Astrocyte of the hippocampus (primary cell): ENCODE measurements at regions not wholly inside any gene's neighbourhood (a gene's known extent, or its start where the extent isn't known, plus 50 kb on each side); places are given as distances from the start of the nearest gene placed in this dataset.

Source experiments
- DNase-seq: peaks from one replicate; pipeline ENCODE4 v3.0.0; 2011; ENCODE audit warnings: low read depth, low spot score

DNA sequence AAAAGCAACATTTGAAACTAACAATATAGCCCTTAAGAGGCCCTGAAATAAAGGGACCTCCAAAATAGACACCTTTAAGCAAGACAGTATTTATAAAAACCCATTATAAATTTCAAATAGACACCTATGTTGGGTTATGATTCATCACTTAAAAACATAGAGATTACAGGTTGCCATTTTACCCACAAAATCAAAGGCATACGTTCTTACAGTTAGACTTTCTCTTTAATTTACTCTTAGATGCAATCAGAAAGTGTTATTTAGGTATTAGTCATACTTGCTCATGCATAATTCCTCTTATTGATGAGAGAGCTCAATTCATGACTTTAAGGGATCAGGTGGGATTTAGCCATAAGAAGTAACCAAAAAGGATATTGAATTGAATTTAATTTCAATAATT is 51.5 kb upstream of the TMEM200A start:
- DNase-seq = no peak

DNA sequence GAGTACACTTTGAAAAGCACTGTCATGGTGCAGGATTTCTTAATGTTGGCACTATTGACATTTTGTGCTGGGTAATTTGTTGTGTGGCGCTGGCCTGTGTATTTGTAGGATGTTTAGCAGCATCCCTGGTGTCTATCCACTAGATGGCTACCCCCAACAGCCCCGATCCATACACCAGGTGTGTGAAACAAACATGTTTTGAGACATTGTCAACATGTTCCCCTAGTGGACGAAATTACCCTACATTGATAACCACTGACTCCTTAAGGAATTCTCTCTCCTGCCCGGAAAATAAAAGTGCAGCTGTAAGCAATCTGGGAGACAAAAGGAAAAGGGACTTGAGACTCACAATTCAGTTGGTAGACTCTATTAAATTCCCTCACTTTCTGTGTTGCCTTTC is 52.6 kb upstream of the TMEM200A start:
- no peak for DNase-seq

DNA sequence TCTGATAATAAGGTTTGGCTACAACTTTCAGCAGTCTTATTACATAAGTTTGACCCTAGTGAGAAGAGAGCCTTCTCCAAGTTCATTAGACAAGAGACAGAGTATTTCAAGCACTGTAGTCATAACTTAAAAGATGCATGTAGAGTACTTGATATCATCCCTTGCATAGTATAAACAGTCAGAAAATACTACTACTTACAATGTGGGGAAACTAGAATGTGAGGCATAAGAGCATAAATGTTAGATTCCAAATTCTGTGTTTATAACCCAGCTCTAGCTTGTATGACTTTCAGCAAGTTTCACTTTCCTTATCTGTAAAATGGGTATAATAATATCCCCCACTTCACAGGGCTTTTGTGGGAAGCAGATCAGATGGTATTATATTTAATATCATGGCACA is 56.8 kb upstream of the TMEM200A start:
- no peak for DNase-seq

DNA sequence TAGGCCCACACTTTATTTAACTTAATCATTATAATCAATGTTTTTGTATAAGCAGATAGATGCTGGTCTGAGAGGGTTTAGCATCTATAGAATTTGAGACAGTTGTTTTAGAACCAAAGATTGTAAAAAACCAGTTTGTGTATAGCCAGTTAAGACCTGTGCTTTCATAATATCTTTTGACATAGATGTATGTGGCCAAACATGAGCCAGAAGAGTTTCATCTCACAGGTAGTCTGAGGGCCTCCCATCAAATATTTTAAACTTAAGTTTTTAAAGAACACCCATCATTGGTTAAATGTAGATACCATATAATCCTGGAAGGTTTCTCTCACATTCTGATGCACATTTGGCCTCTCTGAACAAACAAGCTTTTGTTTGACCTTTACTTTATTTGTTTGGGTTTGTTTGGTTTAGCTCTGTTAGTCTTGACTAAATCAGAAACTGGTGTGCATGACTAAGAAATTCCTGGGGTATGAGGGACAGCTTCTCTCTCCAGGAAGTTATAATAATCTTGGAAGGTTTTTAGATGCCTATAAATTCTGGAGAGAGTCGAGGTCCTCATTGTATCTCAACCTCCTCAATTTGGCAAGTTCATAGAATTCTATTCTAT is 58.0 kb upstream of the TMEM200A start:
- DNase-seq = peak; percentile 31

DNA sequence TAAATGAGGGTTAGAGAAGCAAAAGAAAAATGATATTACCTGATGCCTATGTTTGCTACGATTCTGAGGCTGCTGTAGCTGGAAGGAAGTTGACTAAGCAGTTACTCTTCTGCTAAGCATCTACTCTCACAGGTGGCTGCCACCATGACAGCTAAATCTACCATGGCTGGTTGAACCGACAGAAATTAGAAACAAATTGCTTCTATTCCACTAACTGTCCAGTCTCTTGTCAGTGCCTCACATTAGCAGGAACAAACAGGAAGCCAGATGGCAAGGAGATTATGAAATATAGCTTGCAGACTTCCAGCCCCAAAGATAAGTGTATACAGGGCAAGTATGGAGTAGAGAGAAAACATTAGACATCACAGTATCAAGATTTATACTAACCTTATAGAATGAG is 59.4 kb upstream of the TMEM200A start:
- no peak for DNase-seq

DNA sequence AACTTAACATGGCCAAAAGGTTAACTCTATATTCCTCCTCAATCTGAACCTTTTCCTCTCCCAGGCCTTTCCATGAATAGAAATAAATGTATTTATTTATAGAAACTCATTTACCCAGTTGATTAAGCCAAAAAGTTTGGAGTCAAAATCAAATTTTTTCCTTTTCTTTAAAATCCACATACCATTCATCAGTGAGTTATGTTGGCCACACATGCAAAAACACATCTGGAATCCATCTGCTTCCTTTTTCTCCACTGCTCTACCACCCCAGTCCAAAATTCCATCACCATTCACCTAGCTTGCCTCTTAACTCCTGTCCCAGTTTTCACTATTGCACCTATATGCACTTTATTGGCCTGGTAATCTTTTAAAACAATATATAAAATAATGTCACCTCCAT is 62.4 kb upstream of the TMEM200A start:
- DNase-seq = no peak

DNA sequence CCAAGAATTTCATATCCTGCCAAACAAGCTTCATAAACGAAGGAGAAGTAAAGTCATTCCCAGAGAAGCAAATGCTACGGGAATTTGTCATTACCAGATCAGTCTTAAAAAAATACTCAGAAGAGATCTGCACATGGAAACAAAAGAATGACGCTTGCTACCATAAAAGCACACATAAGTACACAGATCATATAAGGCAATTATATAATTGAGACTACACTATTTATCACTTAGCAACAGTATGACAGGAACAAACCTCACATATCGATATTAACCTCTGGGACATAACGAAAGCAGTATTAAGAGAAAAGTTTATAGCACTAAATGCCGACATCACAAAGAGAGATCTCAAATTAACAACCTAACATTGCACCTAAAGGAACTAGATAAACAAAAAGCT is 67.6 kb upstream of the TMEM200A start:
- DNase-seq = no peak

DNA sequence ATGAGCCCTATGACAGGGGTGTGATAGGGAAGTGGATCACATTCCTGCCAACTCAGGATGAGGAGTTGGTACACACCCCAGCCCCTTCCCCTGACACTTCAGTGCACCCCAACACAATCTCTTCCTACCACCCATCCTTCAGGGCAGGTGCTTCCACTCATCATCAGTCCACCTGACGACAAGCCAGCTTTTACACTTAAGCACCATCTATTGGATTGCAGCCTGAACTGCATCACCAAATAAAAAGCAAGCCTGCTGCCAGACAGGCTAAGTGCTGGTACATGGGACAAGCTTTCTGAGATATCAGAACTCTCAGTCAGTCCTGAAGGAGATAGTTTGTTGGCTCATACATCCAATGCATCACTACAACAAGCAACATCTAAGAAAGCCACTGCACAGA is 69.0 kb upstream of the TMEM200A start:
- no peak for DNase-seq

DNA sequence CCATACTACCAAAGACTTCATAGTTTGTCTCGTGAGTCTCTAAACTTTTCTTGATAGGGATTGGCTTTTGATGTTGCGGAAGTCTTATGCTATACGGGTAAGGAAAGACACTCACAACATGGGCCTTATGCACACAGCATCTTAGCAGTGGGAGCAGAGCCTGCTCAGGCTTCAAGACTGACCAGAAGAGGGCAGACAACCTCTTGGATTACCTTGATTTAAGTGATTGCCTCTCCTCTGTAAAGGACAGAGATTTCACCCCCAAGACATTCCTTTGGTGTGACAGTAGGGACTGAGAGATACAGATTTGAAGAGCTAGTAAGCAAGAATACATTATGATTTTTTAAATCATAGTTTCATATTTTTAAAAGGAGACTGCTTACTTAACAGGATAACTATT is 71.0 kb upstream of the SAMD3 start:
- peak; percentile 59 for DNase-seq

DNA sequence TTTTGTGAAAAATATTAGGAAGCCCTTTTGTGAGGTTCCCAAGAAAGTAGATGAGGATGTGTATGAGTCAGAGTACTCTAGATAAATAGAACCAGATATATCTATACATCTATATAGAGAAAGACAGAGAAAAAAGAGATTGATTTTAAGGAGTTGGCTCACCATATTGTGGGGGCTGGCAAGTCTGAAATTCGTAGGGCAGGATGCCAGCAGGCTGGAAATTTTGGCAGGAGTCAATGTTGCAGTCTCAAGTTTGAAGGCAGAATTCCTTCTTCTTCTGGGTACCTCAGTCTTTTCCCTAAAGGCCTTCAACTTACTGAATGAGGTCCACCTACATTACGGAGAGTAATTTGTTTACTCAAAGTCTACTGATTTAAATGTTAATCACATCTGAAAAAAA is 65.3 kb upstream of the SAMD3 start:
- DNase-seq = peak; percentile 7

DNA sequence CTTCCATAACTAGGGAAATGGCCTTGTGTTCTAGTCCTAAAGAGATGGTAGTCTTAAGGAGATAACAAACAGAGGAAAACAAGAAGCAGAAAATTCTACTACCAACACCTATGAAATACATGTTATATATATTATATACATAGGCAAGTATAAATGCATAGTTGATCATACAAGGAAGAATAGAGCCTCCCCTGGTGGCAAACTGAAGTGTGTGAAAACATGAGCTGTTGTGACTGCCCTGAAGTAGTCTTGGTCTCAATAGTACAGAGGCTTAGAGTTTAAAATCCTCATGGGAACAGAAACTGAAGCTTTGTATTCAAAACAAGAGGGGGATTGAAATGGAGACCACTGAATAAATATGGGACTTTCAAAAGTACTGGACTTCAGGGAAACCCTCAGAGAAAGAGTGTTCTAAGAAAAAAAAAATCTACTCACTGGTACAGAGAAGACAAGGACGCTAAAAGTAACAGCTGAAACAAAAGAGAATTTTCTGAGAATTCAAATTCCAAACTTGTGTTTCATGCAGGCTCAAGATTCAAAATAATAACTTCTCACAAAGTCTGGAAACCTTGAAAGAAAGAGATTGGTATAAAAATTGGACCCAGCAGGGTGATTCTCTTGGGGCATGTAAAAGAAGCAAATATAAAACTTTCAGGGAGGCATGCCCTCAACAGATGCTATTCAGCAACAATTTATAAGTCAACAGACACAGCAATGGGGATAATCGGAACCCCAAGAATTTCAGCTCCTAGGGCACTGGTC is 59.7 kb upstream of the SAMD3 start:
- DNase-seq = peak; percentile 12

DNA sequence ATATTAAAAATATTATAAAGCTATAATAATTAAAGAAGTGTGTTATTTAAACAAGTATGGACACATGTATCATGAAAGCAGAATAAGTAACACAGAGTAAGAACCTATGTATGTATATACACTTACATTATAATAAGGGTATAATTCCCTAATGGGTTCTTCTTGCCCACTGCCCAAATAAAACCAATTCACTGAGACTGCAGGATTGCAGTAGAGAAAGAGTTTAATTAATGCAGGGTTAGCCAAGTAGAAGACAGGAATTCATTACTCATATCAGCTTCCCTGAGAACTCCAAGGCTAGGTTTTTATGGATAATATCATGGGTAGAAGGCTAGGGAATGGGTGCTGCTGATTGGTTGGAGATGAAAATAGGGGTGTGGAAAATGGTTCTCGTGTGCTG is 53.8 kb upstream of the SAMD3 start:
- DNase-seq = no peak

DNA sequence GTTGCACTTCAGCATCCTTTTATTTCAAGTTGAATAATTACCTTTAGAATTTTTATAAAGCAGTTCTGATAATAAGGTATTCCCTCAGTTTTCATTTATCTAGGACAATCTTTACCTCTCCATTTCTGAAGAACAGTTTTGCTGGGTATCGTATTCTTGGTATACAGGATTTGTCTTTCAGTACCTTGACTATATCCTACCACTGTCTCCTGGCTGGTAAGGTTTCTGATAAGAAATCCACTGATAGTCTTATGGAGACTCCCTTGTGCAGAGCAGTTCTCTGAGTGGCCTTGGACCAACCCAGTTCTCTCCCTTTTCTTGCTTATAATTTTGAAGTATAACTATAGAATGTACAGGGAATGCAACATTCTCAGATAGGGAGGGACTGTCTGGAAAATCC is 51.3 kb upstream of the SAMD3 start:
- no peak for DNase-seq
